ENCODE measurements at regions not wholly inside any gene's neighbourhood (a gene's known extent, or its start where the extent isn't known, plus 50 kb on each side); places are given as distances from the start of the nearest gene placed in this dataset.

DNA sequence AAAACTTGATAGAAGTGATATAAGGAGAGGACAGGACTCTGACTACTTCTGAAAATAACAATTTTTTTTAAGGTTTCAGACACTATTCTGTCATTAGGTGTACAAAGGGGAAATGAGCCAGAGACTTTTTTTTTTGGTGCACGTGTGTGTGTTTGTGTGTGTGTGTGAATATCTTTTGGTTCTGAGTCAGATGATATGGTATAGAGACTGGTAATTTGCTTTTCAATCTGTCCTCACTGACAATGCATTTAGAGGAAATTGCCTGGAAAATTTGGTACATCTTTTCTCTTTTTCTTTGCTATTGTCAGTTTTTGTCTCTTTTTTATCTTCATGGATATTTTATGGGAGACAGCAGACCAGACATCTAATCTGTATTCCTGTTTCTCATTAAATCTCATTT is 59.3 kb downstream of the DDIT4L start:
- TF ChIP-seq, protein P1, sequence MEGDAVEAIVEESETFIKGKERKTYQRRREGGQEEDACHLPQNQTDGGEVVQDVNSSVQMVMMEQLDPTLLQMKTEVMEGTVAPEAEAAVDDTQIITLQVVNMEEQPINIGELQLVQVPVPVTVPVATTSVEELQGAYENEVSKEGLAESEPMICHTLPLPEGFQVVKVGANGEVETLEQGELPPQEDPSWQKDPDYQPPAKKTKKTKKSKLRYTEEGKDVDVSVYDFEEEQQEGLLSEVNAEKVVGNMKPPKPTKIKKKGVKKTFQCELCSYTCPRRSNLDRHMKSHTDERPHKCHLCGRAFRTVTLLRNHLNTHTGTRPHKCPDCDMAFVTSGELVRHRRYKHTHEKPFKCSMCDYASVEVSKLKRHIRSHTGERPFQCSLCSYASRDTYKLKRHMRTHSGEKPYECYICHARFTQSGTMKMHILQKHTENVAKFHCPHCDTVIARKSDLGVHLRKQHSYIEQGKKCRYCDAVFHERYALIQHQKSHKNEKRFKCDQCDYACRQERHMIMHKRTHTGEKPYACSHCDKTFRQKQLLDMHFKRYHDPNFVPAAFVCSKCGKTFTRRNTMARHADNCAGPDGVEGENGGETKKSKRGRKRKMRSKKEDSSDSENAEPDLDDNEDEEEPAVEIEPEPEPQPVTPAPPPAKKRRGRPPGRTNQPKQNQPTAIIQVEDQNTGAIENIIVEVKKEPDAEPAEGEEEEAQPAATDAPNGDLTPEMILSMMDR (IDR thresholded peaks at IDR 0.05; ENCODE audit: low read depth, low read length), result no peak
- Histone ChIP-seq H3K27ac (no peak overlapping the region), H3K4me1 (ENCODE audit: low read depth) (no peaks in the 10 kb centered on the region), H3K9me3 (ENCODE audit: low read depth) (no peaks in the 10 kb centered on the region), H3K4me3 (no peak overlapping the region), H3K27me3 (no peaks in the 10 kb centered on the region), H3K36me3 (no peaks in the 10 kb centered on the region)
- DNase-seq (ENCODE audit: low read depth in 1 of 2, low spot score in 1 of 2), result no peak

DNA sequence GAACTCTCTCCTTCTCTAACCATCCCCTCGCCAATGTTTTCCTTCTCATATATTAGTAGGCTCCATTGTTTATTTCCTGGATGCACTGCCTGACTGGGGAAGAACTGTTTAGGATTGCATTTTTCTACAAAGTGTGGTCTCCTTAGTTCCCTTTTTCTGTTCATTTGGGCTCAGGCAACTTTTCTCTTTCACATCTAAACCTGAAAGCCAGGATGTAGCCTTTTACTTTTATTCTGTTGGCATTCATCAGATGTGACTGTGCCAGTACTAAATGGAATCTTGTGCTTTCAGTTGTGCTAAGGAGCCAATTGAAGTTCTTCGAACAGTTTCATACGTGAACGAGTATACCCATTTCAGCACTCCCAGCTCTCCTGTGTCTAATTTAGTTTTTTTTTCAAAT is 59.8 kb downstream of the DDIT4L start:
- no peaks in the 10 kb centered on the region for H3K27me3 ChIP-seq
- no peak overlapping the region for H3K27ac ChIP-seq
- TF ChIP-seq, protein P1 (IDR thresholded peaks at IDR 0.05; ENCODE audit: low read depth, low read length), result no peak
- H3K4me1 ChIP-seq (ENCODE audit: low read depth), result no peaks in the 10 kb centered on the region
- H3K36me3 ChIP-seq, result no peaks in the 10 kb centered on the region
- no peaks in the 10 kb centered on the region for H3K9me3 ChIP-seq (ENCODE audit: low read depth)
- no peak overlapping the region for H3K4me3 ChIP-seq
- DNase-seq (ENCODE audit: low read depth in 1 of 2, low spot score in 1 of 2), result no peak

DNA sequence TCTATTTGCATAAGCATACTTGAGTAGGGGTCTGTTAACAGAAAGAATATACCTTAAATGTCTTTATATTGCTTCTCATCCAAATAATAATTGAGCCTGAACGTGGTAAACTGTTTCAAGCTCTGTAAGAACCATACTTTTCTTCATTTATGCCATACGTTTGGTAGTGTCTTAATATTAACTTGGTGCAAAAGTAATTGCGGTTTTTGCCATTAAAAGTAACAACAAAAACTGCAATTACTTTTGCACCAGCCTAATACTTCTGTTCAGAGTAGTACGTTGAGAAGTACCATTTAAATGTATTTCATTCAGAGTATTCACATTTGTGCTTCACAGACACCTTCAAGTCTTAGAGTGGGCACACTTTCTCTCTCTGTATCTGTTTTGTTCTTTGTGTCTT is 60.5 kb downstream of the DDIT4L start:
- no peak for DNase-seq (ENCODE audit: low read depth in 1 of 2, low spot score in 1 of 2)
- TF ChIP-seq, protein P1 (IDR thresholded peaks at IDR 0.05; ENCODE audit: low read depth, low read length), result no peak
- Histone ChIP-seq H3K27me3 (no peaks in the 10 kb centered on the region), H3K4me1 (ENCODE audit: low read depth) (no peaks in the 10 kb centered on the region), H3K36me3 (no peaks in the 10 kb centered on the region), H3K27ac (no peak overlapping the region), H3K9me3 (ENCODE audit: low read depth) (no peaks in the 10 kb centered on the region), H3K4me3 (no peak overlapping the region)

DNA sequence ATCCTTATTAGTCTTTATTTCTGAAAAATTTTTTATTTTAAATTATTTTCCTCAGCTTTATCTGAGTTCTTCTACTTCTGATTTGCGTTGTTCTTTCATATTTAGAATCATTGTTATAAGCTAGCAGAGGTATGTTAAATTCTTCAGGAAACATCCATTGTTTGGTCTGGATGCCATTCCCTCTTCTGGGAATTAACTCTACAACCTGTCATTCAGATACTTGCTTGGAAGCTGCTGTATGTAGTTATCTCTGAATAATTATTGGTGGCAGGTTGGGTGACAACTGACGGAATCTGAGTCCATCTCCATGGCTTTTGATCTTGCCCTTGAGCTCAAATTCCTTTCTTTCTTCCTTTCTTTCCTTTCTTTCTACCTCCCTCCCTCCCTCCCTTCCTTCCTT is 61.9 kb downstream of the DDIT4L start:
- no peak for DNase-seq (ENCODE audit: low read depth in 1 of 2, low spot score in 1 of 2)
- TF ChIP-seq, protein P1 (IDR thresholded peaks at IDR 0.05; ENCODE audit: low read depth, low read length), result no peak
- Histone ChIP-seq H3K4me3 (no peak overlapping the region), H3K27me3 (no peaks in the 10 kb centered on the region), H3K27ac (no peak overlapping the region), H3K4me1 (ENCODE audit: low read depth) (no peaks in the 10 kb centered on the region), H3K36me3 (no peaks in the 10 kb centered on the region), H3K9me3 (ENCODE audit: low read depth) (no peaks in the 10 kb centered on the region)

DNA sequence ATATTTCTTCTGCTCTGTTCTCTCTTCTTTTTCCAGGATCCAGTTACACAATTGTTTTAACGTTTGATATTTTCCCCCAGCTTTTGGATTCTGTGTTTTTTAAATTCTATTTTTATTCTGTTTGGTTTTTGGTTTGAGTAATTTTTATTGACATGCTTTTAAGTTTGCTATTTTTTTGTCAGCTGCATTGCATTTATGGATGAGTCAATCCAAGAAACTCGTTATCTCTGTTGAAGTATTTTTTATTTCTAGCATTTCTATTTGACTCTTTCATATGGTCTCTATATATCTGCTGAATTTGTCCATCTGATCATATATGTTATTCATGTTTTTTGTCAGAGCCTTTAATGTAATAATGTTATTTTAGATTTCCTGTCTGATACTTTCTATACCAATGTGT is 65.6 kb downstream of the DDIT4L start:
- TF ChIP-seq, protein P1 (IDR thresholded peaks at IDR 0.05; ENCODE audit: low read depth, low read length), result no peak
- no peak for DNase-seq (ENCODE audit: low read depth in 1 of 2, low spot score in 1 of 2)
- Histone ChIP-seq H3K27me3 (no peaks in the 10 kb centered on the region), H3K9me3 (ENCODE audit: low read depth) (no peaks in the 10 kb centered on the region), H3K4me3 (no peak overlapping the region), H3K4me1 (ENCODE audit: low read depth) (no peaks in the 10 kb centered on the region), H3K36me3 (no peaks in the 10 kb centered on the region), H3K27ac (no peak overlapping the region)

DNA sequence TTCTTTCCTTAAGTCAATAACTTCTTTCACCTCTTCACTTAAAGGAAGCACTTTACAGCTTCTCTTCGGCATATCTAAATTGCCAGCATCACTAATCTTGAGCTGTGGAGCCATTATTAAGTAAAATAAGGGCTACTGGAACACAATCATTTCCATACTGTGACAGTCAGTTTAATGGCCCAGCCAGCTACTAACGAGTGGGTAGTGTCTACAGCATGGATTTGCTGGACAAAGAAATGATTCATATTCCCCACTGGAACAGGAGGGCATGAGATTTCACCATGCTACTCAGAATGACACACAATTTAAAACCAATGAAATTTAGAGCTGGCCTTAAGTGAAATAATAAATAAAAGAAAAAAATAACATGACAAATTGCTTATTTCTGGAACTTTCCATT is 72.1 kb downstream of the DDIT4L start:
- H3K27me3 ChIP-seq, result no peaks in the 10 kb centered on the region
- TF ChIP-seq, protein P1 (IDR thresholded peaks at IDR 0.05; ENCODE audit: low read depth, low read length), result no peak
- H3K36me3 ChIP-seq, result no peaks in the 10 kb centered on the region
- no peak for DNase-seq (ENCODE audit: low read depth in 1 of 2, low spot score in 1 of 2)
- no peaks in the 10 kb centered on the region for H3K9me3 ChIP-seq (ENCODE audit: low read depth)
- no peaks in the 10 kb centered on the region for H3K4me1 ChIP-seq (ENCODE audit: low read depth)
- no peak overlapping the region for H3K27ac ChIP-seq
- no peak overlapping the region for H3K4me3 ChIP-seq

All from cardiac muscle cell (in vitro differentiated cells and primary cell).